Liver (tissue), 8 donors: ENCODE measurements at regions not wholly inside any gene's neighbourhood (a gene's known extent, or its start where the extent isn't known, plus 50 kb on each side); places are given as distances from the start of the nearest gene placed in this dataset.

Experiments used
- DNase-seq: peaks from one replicate; pipeline ENCODE4 v3.0.0-alpha.2; 2017; ENCODE audit warnings: low spot score
- H3K27ac ChIP-seq, 2 donors: one replicate each; pipeline ENCODE4 v1.7.0; 2013; ENCODE audit warnings: inconsistent platforms in 2 of 2, low read length in 2 of 2, control low read depth in 1 of 2, low read depth in 1 of 2, mild to moderate bottlenecking in 1 of 2
- H3K27me3 ChIP-seq, 4 donors: one replicate each; pipeline versions ENCODE4 v1.6.1 to v1.7.0; 2013; ENCODE audit warnings: low read length in 3 of 4, inconsistent platforms in 1 of 4, mild to moderate bottlenecking in 1 of 4, moderate library complexity in 1 of 4; ENCODE audit not compliant: control insufficient read depth in 4 of 4, insufficient read depth in 4 of 4
- H3K36me3 ChIP-seq, 4 donors: one replicate each; pipeline versions ENCODE4 v1.6.1 to v1.7.0; 2013; ENCODE audit warnings: low read length in 3 of 4, mild to moderate bottlenecking in 3 of 4, low read depth in 1 of 4, moderate library complexity in 1 of 4; ENCODE audit not compliant: control insufficient read depth in 4 of 4, insufficient read depth in 3 of 4
- H3K4me1 ChIP-seq, 4 donors: one replicate each; pipeline versions ENCODE4 v1.6.1 to v1.7.0; 2013; ENCODE audit warnings: low read length in 3 of 4, mild to moderate bottlenecking in 3 of 4, moderate library complexity in 1 of 4; ENCODE audit not compliant: control insufficient read depth in 4 of 4, insufficient read depth in 4 of 4
- H3K4me3 ChIP-seq, 3 donors: one replicate each; pipeline versions ENCODE4 v1.6.1 to v1.7.0; 2013; ENCODE audit warnings: low read length in 3 of 3, control low read depth in 1 of 3, low read depth in 1 of 3, mild to moderate bottlenecking in 1 of 3
- H3K9ac ChIP-seq, 2 donors: one replicate each; pipeline ENCODE4 v1.7.0; 2013; ENCODE audit warnings: low read length in 2 of 2, mild to moderate bottlenecking in 2 of 2, moderate library complexity in 2 of 2, control low read depth in 1 of 2, low read depth in 1 of 2
- H3K9me3 ChIP-seq, 4 donors: one replicate each; pipeline versions ENCODE4 v1.6.1 to v1.7.0; 2013; ENCODE audit warnings: low read length in 3 of 4; ENCODE audit not compliant: control insufficient read depth in 4 of 4
- EGR1 ChIP-seq, 2 donors: IDR thresholded peaks; 2 replicates each; pipeline ENCODE4 v1.6.1; 2016 to 2018; ENCODE audit warnings: antibody characterized with exemption in 2 of 2, low read depth in 2 of 2
- FOXA1 ChIP-seq: IDR thresholded peaks from 2 replicates; pipeline ENCODE4 v1.6.1; 2016; ENCODE audit warnings: antibody characterized with exemption
- FOXA2 ChIP-seq: IDR thresholded peaks from 2 replicates; pipeline ENCODE4 v1.6.1; 2016; ENCODE audit warnings: antibody characterized with exemption
- GABPA ChIP-seq, 2 donors: IDR thresholded peaks in 1 of 2; conservative IDR thresholded peaks in 1 of 2; 2 replicates each; pipeline ENCODE4 v1.6.1; 2016; ENCODE audit warnings: antibody characterized with exemption in 2 of 2, mild to moderate bottlenecking in 1 of 2, moderate library complexity in 1 of 2
- HNF4A ChIP-seq, 2 donors: conservative IDR thresholded peaks; 2 replicates each; pipeline ENCODE4 v1.6.1; 2016; ENCODE audit warnings: antibody characterized with exemption in 2 of 2, mild to moderate bottlenecking in 2 of 2
- HNF4G ChIP-seq: IDR thresholded peaks from 2 replicates; pipeline ENCODE4 v1.6.1; 2016; ENCODE audit warnings: antibody characterized with exemption
- JUND ChIP-seq, 2 donors: IDR thresholded peaks; 2 replicates each; pipeline ENCODE4 v1.6.1; 2016; ENCODE audit warnings: antibody characterized with exemption in 2 of 2
- NR2F2 ChIP-seq: IDR thresholded peaks from 2 replicates; pipeline ENCODE4 v1.6.1; 2016; ENCODE audit warnings: antibody characterized with exemption
- RAD21 ChIP-seq, 2 donors: IDR thresholded peaks; 2 replicates each; pipeline ENCODE4 v1.6.1; 2016; ENCODE audit warnings: antibody characterized with exemption in 2 of 2, mild to moderate bottlenecking in 2 of 2
- RXRA ChIP-seq, 2 donors: IDR thresholded peaks; 2 replicates each; pipeline ENCODE4 v1.6.1; 2017 to 2018; ENCODE audit warnings: antibody characterized with exemption in 2 of 2, mild to moderate bottlenecking in 1 of 2
- SP1 ChIP-seq: IDR thresholded peaks from 2 replicates; pipeline ENCODE4 v1.6.1; 2018; ENCODE audit warnings: antibody characterized with exemption, mild to moderate bottlenecking
- TAF1 ChIP-seq: conservative IDR thresholded peaks from 2 replicates; pipeline ENCODE4 v1.6.1; 2016; ENCODE audit warnings: antibody characterized with exemption, mild to moderate bottlenecking
- YY1 ChIP-seq: IDR thresholded peaks from 2 replicates; pipeline ENCODE4 v1.6.1; 2016; ENCODE audit warnings: antibody characterized with exemption, mild to moderate bottlenecking
- WGBS: extraction: QIAGEN DNeasy Blood & Tissue Kit; methylation state at CpG from one replicate; pipeline ENCODE4 v1.1.7; 2013; 5-methylcytosine and 5-hydroxymethylcytosine counted together
- TF ChIP-seq, protein P1 (sequence below): IDR thresholded peaks from 2 replicates; pipeline ENCODE4 v1.6.1; 2016; ENCODE audit warnings: antibody characterized with exemption, mild to moderate bottlenecking
- TF ChIP-seq, protein P2 (sequence below): IDR thresholded peaks from 2 replicates; pipeline ENCODE4 v1.6.1; 2016; ENCODE audit warnings: antibody characterized with exemption
- TF ChIP-seq, protein P3 (sequence below): IDR thresholded peaks from 2 replicates; pipeline ENCODE4 v1.6.1; 2016; ENCODE audit warnings: antibody characterized with exemption
- TF ChIP-seq, protein P4 (sequence below): fragments of 150-350 bp; IDR thresholded peaks from 2 replicates; pipeline ENCODE4 v1.5.1; 2017; ENCODE audit warnings: improper control_type of control experiment, low read depth, low read length; ENCODE audit not compliant: missing input control
- TF ChIP-seq, protein P5 (sequence below): IDR thresholded peaks from 2 replicates; pipeline ENCODE4 v1.6.1; 2016; ENCODE audit warnings: antibody characterized with exemption
- donor health status: healthy.
- donor health status: healthy.
- donor health status: healthy.
- donor health status: healthy.
- donor health status: healthy.

DNA sequence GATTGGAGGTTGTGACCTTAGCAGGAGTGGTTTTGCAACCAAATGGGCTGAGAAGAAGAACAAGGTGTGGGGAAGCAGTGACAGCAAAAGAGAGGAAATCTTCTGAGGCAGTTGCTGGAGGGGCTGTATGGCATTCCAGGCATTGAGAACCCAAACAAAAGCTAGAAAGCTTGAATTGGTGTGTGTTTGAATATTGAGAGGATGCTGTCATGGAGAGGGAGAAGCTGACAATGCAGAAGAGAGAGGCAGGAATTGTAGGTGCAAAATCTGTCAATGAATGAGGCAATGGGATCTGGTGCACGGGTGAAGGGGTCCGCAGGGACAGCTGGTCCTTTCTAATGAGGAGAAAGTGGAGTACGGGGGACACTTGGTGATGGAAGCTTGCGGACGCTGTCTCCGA, 123.4 kb downstream of the C11orf91 start (continued):
- TF ChIP-seq, protein P1, sequence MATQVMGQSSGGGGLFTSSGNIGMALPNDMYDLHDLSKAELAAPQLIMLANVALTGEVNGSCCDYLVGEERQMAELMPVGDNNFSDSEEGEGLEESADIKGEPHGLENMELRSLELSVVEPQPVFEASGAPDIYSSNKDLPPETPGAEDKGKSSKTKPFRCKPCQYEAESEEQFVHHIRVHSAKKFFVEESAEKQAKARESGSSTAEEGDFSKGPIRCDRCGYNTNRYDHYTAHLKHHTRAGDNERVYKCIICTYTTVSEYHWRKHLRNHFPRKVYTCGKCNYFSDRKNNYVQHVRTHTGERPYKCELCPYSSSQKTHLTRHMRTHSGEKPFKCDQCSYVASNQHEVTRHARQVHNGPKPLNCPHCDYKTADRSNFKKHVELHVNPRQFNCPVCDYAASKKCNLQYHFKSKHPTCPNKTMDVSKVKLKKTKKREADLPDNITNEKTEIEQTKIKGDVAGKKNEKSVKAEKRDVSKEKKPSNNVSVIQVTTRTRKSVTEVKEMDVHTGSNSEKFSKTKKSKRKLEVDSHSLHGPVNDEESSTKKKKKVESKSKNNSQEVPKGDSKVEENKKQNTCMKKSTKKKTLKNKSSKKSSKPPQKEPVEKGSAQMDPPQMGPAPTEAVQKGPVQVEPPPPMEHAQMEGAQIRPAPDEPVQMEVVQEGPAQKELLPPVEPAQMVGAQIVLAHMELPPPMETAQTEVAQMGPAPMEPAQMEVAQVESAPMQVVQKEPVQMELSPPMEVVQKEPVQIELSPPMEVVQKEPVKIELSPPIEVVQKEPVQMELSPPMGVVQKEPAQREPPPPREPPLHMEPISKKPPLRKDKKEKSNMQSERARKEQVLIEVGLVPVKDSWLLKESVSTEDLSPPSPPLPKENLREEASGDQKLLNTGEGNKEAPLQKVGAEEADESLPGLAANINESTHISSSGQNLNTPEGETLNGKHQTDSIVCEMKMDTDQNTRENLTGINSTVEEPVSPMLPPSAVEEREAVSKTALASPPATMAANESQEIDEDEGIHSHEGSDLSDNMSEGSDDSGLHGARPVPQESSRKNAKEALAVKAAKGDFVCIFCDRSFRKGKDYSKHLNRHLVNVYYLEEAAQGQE = no peak
- no peak for TF ChIP-seq HNF4A (conservative IDR thresholded peaks at IDR 0.05)
- TF ChIP-seq NR2F2 = no peak
- no peak for TF ChIP-seq YY1
- TF ChIP-seq, protein P2, sequence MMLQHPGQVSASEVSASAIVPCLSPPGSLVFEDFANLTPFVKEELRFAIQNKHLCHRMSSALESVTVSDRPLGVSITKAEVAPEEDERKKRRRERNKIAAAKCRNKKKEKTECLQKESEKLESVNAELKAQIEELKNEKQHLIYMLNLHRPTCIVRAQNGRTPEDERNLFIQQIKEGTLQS = no peak

DNA sequence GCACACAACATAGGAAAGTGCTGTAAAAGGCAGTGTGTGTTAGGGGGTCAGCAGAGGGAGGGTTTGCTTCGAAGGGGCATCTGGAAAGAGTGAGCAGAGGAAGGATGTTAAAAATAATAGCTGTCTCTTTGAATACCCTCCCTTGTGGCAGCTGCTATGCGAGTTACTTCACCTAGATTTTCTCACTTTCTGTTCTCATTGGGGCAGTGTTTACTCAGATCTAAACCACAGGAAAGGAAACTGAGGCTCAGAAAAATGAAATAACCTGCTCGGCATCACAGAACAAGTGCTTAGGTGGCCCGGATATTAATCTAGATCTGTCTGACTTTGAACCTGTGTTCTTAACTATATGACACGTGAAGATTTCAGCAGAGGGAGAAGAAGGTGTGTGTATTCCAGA, 125.3 kb downstream of the C11orf91 start:
- no peak overlapping the region for H3K27ac ChIP-seq
- H3K9me3 ChIP-seq = peaks cover 0 to 8% (median 2%) of the 10 kb centered on the region in 4 donors
- 66% methylated on average over 5 of the region's 5 CpGs for WGBS
- no peak overlapping the region for H3K9ac ChIP-seq
- no peaks in the 10 kb centered on the region for H3K4me1 ChIP-seq
- no peak for TF ChIP-seq GABPA (IDR thresholded peaks at IDR 0.05 in 1 of 2, conservative IDR thresholded peaks at IDR 0.05 in 1 of 2)
- H3K27me3 ChIP-seq = peaks cover 0 to 8% (median 0%) of the 10 kb centered on the region in 4 donors
- DNase-seq = no peak
- H3K36me3 ChIP-seq = no peaks in the 10 kb centered on the region
- no peak overlapping the region for H3K4me3 ChIP-seq

DNA sequence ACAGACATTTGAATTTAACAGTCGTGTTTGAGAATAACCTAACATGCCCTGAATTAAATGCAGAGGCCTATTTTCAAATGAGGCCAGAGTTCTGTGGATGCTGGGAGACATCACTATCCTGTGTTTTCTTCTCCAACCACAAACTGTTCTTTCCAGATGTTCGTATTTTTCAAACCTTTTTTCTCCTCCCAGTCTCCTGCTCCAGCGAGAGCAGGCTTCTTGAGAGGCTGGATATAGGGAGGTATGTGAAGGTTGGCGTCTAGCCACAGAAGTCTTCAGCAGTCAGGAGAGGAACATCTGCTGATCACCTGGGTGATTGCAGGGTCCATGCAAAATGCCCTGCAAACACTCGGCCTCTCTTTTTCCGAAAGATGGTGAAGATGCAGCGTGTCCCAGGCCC, 126.3 kb downstream of the C11orf91 start:
- H3K4me1 ChIP-seq = no peaks in the 10 kb centered on the region
- no peak overlapping the region for H3K27ac ChIP-seq
- no peak for DNase-seq
- no peaks in the 10 kb centered on the region for H3K36me3 ChIP-seq
- H3K9me3 ChIP-seq = peaks cover 0 to 8% (median 2%) of the 10 kb centered on the region in 4 donors
- H3K27me3 ChIP-seq = peaks cover 0 to 8% (median 0%) of the 10 kb centered on the region in 4 donors
- no peak overlapping the region for H3K4me3 ChIP-seq
- no peak for TF ChIP-seq EGR1 (IDR thresholded peaks at IDR 0.05; ENCODE audit: low read depth in 2 of 2)
- TF ChIP-seq, protein P3, sequence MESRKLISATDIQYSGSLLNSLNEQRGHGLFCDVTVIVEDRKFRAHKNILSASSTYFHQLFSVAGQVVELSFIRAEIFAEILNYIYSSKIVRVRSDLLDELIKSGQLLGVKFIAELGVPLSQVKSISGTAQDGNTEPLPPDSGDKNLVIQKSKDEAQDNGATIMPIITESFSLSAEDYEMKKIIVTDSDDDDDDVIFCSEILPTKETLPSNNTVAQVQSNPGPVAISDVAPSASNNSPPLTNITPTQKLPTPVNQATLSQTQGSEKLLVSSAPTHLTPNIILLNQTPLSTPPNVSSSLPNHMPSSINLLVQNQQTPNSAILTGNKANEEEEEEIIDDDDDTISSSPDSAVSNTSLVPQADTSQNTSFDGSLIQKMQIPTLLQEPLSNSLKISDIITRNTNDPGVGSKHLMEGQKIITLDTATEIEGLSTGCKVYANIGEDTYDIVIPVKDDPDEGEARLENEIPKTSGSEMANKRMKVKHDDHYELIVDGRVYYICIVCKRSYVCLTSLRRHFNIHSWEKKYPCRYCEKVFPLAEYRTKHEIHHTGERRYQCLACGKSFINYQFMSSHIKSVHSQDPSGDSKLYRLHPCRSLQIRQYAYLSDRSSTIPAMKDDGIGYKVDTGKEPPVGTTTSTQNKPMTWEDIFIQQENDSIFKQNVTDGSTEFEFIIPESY = no peak
- TF ChIP-seq HNF4A (conservative IDR thresholded peaks at IDR 0.05) = no peak
- TF ChIP-seq TAF1 = no peak
- TF ChIP-seq, protein P2 = no peak
- no peak for TF ChIP-seq YY1
- no peak for TF ChIP-seq RAD21 (IDR thresholded peaks at IDR 0.05)
- no peak for TF ChIP-seq SP1
- TF ChIP-seq FOXA1 = no peak
- TF ChIP-seq JUND (IDR thresholded peaks at IDR 0.05) = no peak
- TF ChIP-seq HNF4G = no peak
- no peak for TF ChIP-seq NR2F2
- no peak for TF ChIP-seq FOXA2
- TF ChIP-seq, protein P1 = no peak
- TF ChIP-seq, protein P4, sequence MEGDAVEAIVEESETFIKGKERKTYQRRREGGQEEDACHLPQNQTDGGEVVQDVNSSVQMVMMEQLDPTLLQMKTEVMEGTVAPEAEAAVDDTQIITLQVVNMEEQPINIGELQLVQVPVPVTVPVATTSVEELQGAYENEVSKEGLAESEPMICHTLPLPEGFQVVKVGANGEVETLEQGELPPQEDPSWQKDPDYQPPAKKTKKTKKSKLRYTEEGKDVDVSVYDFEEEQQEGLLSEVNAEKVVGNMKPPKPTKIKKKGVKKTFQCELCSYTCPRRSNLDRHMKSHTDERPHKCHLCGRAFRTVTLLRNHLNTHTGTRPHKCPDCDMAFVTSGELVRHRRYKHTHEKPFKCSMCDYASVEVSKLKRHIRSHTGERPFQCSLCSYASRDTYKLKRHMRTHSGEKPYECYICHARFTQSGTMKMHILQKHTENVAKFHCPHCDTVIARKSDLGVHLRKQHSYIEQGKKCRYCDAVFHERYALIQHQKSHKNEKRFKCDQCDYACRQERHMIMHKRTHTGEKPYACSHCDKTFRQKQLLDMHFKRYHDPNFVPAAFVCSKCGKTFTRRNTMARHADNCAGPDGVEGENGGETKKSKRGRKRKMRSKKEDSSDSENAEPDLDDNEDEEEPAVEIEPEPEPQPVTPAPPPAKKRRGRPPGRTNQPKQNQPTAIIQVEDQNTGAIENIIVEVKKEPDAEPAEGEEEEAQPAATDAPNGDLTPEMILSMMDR = no peak
- TF ChIP-seq, protein P5, sequence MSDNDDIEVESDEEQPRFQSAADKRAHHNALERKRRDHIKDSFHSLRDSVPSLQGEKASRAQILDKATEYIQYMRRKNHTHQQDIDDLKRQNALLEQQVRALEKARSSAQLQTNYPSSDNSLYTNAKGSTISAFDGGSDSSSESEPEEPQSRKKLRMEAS = no peak
- TF ChIP-seq RXRA (IDR thresholded peaks at IDR 0.05) = no peak
- TF ChIP-seq GABPA (IDR thresholded peaks at IDR 0.05 in 1 of 2, conservative IDR thresholded peaks at IDR 0.05 in 1 of 2) = no peak
- no peak overlapping the region for H3K9ac ChIP-seq
- 83% methylated on average over 7 of the region's 7 CpGs for WGBS
